Uterus (tissue), 3 donors: ENCODE measurements at regions not wholly inside any gene's neighbourhood (a gene's known extent, or its start where the extent isn't known, plus 50 kb on each side); places are given as distances from the start of the nearest gene placed in this dataset.
"Not testable (repeated sequence)": the region's sequence is repeated elsewhere in the genome, so short reads cannot be mapped to it uniquely, and the experiment has no call there.

Experiments used
- DNase-seq, 2 donors: peaks; one replicate each; pipeline ENCODE4 v3.0.0-alpha.2; 2019 to 2020
- H3K27ac ChIP-seq, 2 donors: fragments of 200-600 bp; sonication (generic); 1 replicate in 1 of 2; 2 replicates in 1 of 2; pipeline ENCODE4 v1.5.1; 2016 to 2018
- H3K27me3 ChIP-seq, 2 donors: fragments of 200-600 bp; sonication (generic); one replicate each; pipeline ENCODE4 v1.5.1; 2018 to 2019; ENCODE audit warnings: control low read depth in 1 of 2
- H3K36me3 ChIP-seq, 2 donors: fragments of 200-600 bp; sonication (generic); one replicate each; pipeline ENCODE4 v1.5.1; 2019; ENCODE audit warnings: control low read depth in 1 of 2
- H3K4me1 ChIP-seq, 2 donors: fragments of 200-600 bp; sonication (generic); one replicate each; pipeline ENCODE4 v1.5.1; 2018 to 2019; ENCODE audit warnings: control low read depth in 1 of 2
- H3K4me3 ChIP-seq, 2 donors: fragments of 200-600 bp; sonication (generic); 1 replicate in 1 of 2; 2 replicates in 1 of 2; pipeline ENCODE4 v1.5.1; 2018 to 2019; ENCODE audit warnings: mild to moderate bottlenecking in 1 of 2
- H3K9me3 ChIP-seq, 2 donors: fragments of 200-600 bp; sonication (generic); one replicate each; pipeline ENCODE4 v1.5.1; 2019; ENCODE audit warnings: control low read depth in 1 of 2
- CTCF ChIP-seq, 4 experiments: fragments of 200-600 bp in 2 of 4; fragments of 450-650 bp in 2 of 4; sonication (generic) in 2 of 4; IDR thresholded peaks; one replicate each; pipeline ENCODE4 v1.5.1; 2016 to 2019; ENCODE audit warnings: antibody characterized with exemption in 4 of 4, mild to moderate bottlenecking in 2 of 4, moderate library complexity in 1 of 4
- POLR2A ChIP-seq, 2 donors: fragments of 450-650 bp; IDR thresholded peaks; one replicate each; pipeline ENCODE4 v1.6.1; 2016; ENCODE audit warnings: antibody characterized with exemption in 2 of 2, mild to moderate bottlenecking in 1 of 2, moderate library complexity in 1 of 2
- intact Hi-C: fragments of 100-400 bp; cut with DNase I; formaldehyde crosslinking; loops from one replicate; pipeline ENCODE4 v1.15.1; 2023; ENCODE audit warnings: low total_unique reads
- donor health status: DM: yes; HTN: yes; CAD: no.

GRCh38 chr14:40367717-40368116 lies 935.5 kb upstream of the FBXO33 start:
- H3K4me3 ChIP-seq, result no peak overlapping the region
- no peak overlapping the region for H3K27ac ChIP-seq
- peaks cover 0 to 2% of the 10 kb centered on the region in 2 donors for H3K36me3 ChIP-seq
- TF ChIP-seq CTCF (IDR thresholded peaks at IDR 0.05), result no peak
- TF ChIP-seq POLR2A (IDR thresholded peaks at IDR 0.05), result no peak
- no peaks in the 10 kb centered on the region for H3K9me3 ChIP-seq
- no peaks in the 10 kb centered on the region for H3K27me3 ChIP-seq
- DNase-seq, result no peak
- intact Hi-C loops, result no loop called here
- no peaks in the 10 kb centered on the region for H3K4me1 ChIP-seq

GRCh38 chr14:40365305-40365704 lies 933.1 kb upstream of the FBXO33 start:
- no peak for DNase-seq
- TF ChIP-seq POLR2A (IDR thresholded peaks at IDR 0.05) (no peak), CTCF (IDR thresholded peaks at IDR 0.05) (no peak)
- Histone ChIP-seq H3K27me3 (no peaks in the 10 kb centered on the region), H3K4me1 (no peaks in the 10 kb centered on the region), H3K27ac (no peak overlapping the region), H3K36me3 (no peaks in the 10 kb centered on the region), H3K9me3 (no peaks in the 10 kb centered on the region), H3K4me3 (no peak overlapping the region)
- intact Hi-C loops, result no loop called here

- no peak overlapping the region for H3K27ac ChIP-seq
- intact Hi-C loops, result no loop called here
- no peaks in the 10 kb centered on the region for H3K36me3 ChIP-seq
- TF ChIP-seq CTCF (IDR thresholded peaks at IDR 0.05) (no peak), POLR2A (IDR thresholded peaks at IDR 0.05) (no peak)
- no peaks in the 10 kb centered on the region for H3K9me3 ChIP-seq
- H3K27me3 ChIP-seq, result no peaks in the 10 kb centered on the region
- H3K4me1 ChIP-seq, result no peaks in the 10 kb centered on the region
- H3K4me3 ChIP-seq, result no peak overlapping the region
- no peak for DNase-seq
Observed at GRCh38 chr14:40362856-40363255, 930.6 kb upstream of the FBXO33 start.

- no peak overlapping the region for H3K27ac ChIP-seq
- TF ChIP-seq POLR2A (IDR thresholded peaks at IDR 0.05) (no peak), CTCF (IDR thresholded peaks at IDR 0.05) (no peak)
- no peaks in the 10 kb centered on the region for H3K4me1 ChIP-seq
- H3K9me3 ChIP-seq, result no peaks in the 10 kb centered on the region
- intact Hi-C loops, result no loop called here
- no peaks in the 10 kb centered on the region for H3K36me3 ChIP-seq
- DNase-seq, result no peak
- H3K27me3 ChIP-seq, result no peaks in the 10 kb centered on the region
- H3K4me3 ChIP-seq, result no peak overlapping the region
Observed at GRCh38 chr14:40354754-40355153, 922.5 kb upstream of the FBXO33 start.

GRCh38 chr14:40348104-40348503 lies 915.9 kb upstream of the FBXO33 start:
- H3K27me3 ChIP-seq, DNase-seq, H3K36me3 ChIP-seq, H3K4me1 ChIP-seq, H3K4me3 ChIP-seq, H3K27ac ChIP-seq, H3K9me3 ChIP-seq, intact Hi-C loops: not testable (repeated sequence)

GRCh38 chr14:40347675-40348074 lies 915.4 kb upstream of the FBXO33 start:
- DNase-seq, result no peak
- no peak overlapping the region for H3K27ac ChIP-seq

More at GRCh38 chr14:40347675-40348074, 915.4 kb upstream of the FBXO33 start:
- Histone ChIP-seq H3K4me1 (no peaks in the 10 kb centered on the region), H3K36me3 (no peaks in the 10 kb centered on the region), H3K9me3 (no peaks in the 10 kb centered on the region), H3K27me3 (no peaks in the 10 kb centered on the region), H3K4me3 (no peak overlapping the region)
- TF ChIP-seq POLR2A (IDR thresholded peaks at IDR 0.05), result no peak
- TF ChIP-seq CTCF (IDR thresholded peaks at IDR 0.05), result no peak
- intact Hi-C loops, result no loop called here
